Activated B cell treated with CpG ODN at 0.5 μM for 24 hours (primary cell): ENCODE measurements at regions not wholly inside any gene's neighbourhood (a gene's known extent, or its start where the extent isn't known, plus 50 kb on each side); places are given as distances from the start of the nearest gene placed in this dataset.

Source experiments
- ATAC-seq: fragments of 200-7000 bp; cut with Tn5 transposase; one replicate; pipeline ENCODE4 v1.10.0; 2021; ENCODE audit warnings: low read depth, mild to moderate bottlenecking, moderate library complexity
- CTCF ChIA-PET: fragments of 350-600 bp; sonication (Branson Sonifier 250); formaldehyde crosslinking; loops from one replicate; lab custom pipeline; 2021; ENCODE audit warnings: antibody characterized with exemption; lab: Charles Lee
- POLR2A ChIA-PET: fragments of 350-600 bp; sonication (Branson Sonifier 250); formaldehyde crosslinking; loops from one replicate; lab custom pipeline; 2021; ENCODE audit warnings: antibody characterized with exemption; lab: Charles Lee
- DNase-seq: peaks from one replicate; pipeline ENCODE4 v3.0.0; 2022
- H3K27ac Mint-ChIP-seq: one replicate; pipeline ENCODE4 v1.8.0; 2020; ENCODE audit warnings: mixed read lengths
- H3K27me3 Mint-ChIP-seq: one replicate; pipeline ENCODE4 v1.8.0; 2021; ENCODE audit warnings: mixed read lengths
- H3K36me3 Mint-ChIP-seq: one replicate; pipeline ENCODE4 v1.8.0; 2021; ENCODE audit warnings: low read depth, mixed read lengths
- H3K4me1 Mint-ChIP-seq: one replicate; pipeline ENCODE4 v1.8.0; 2021; ENCODE audit warnings: mixed read lengths
- H3K4me3 Mint-ChIP-seq: one replicate; pipeline ENCODE4 v1.8.0; 2020; ENCODE audit warnings: mild to moderate bottlenecking, mixed read lengths
- H3K9me3 Mint-ChIP-seq: one replicate; pipeline ENCODE4 v1.8.0; 2020; ENCODE audit warnings: mixed read lengths
- CTCF ChIP-seq: fragments of 200-600 bp; IDR thresholded peaks from one replicate; pipeline ENCODE4 v1.8.0; 2022; ENCODE audit warnings: antibody characterized with exemption, mild to moderate bottlenecking
- intact Hi-C: fragments of 100-400 bp; cut with micrococcal nuclease; formaldehyde crosslinking; loops from one replicate; pipeline ENCODE4 v1.15.1; 2024

- intact Hi-C loops, result no loop called here
- ATAC-seq (no peak), DNase-seq (no peak)
- Mint-ChIP-seq H3K4me1 (no peaks in the 10 kb centered on the region), H3K9me3 (peaks cover 26% of the 10 kb centered on the region), H3K27ac (no peak overlapping the region), H3K36me3 (no peaks in the 10 kb centered on the region), H3K4me3 (no peak overlapping the region), H3K27me3 (no peaks in the 10 kb centered on the region)
- CTCF ChIA-PET, result interaction anchor here (1.3 to 2.1 kb wide), 2 partner anchors 10 to 11 kb away, joined by 4 to 5 read pairs; no protein-coding TSS in a partner anchor
- POLR2A ChIA-PET, result no interaction called here
- TF ChIP-seq CTCF, result no peak
Measured at GRCh38 chr5:91652678-91653077, 269.6 kb upstream of the ARRDC3 start.

- Mint-ChIP-seq H3K27me3 (no peaks in the 10 kb centered on the region), H3K4me1 (no peaks in the 10 kb centered on the region), H3K9me3 (peaks cover 18% of the 10 kb centered on the region), H3K4me3 (no peak overlapping the region), H3K36me3 (no peaks in the 10 kb centered on the region), H3K27ac (no peak overlapping the region)
- CTCF ChIA-PET, result interaction anchor here (1.3 kb wide), 1 partner anchor 9 kb away, joined by 4 read pairs; no protein-coding TSS in a partner anchor
- ATAC-seq (no peak), DNase-seq (no peak)
- POLR2A ChIA-PET, result no interaction called here
- intact Hi-C loops, result no loop called here
- TF ChIP-seq CTCF, result no peak
Measured at GRCh38 chr5:91651704-91652103, 268.6 kb upstream of the ARRDC3 start.

GRCh38 chr5:91645347-91645746 is 262.2 kb upstream of the ARRDC3 start:
- ChIA-PET POLR2A (no interaction called here), CTCF (no interaction called here)
- no peak overlapping the region for H3K4me3 Mint-ChIP-seq
- no peaks in the 10 kb centered on the region for H3K36me3 Mint-ChIP-seq
- no peaks in the 10 kb centered on the region for H3K4me1 Mint-ChIP-seq
- intact Hi-C loops, result no loop called here
- no peak for ATAC-seq
- DNase-seq, result no peak
- no peaks in the 10 kb centered on the region for H3K27me3 Mint-ChIP-seq
- H3K9me3 Mint-ChIP-seq, result no peaks in the 10 kb centered on the region
- H3K27ac Mint-ChIP-seq, result no peak overlapping the region
- no peak for TF ChIP-seq CTCF

- Mint-ChIP-seq H3K36me3 (no peaks in the 10 kb centered on the region), H3K9me3 (no peaks in the 10 kb centered on the region), H3K4me1 (no peaks in the 10 kb centered on the region), H3K27ac (no peak overlapping the region), H3K27me3 (no peaks in the 10 kb centered on the region), H3K4me3 (no peak overlapping the region)
- no peak for DNase-seq
- no peak for TF ChIP-seq CTCF
- ChIA-PET CTCF (no interaction called here), POLR2A (no interaction called here)
- intact Hi-C loops, result loop anchor here (5.0 kb wide), 1 partner anchor 776 kb away; no protein-coding TSS in a partner anchor
- ATAC-seq, result no peak
Measured at GRCh38 chr5:91643797-91644196, 260.7 kb upstream of the ARRDC3 start.

GRCh38 chr5:91642581-91642980 is 259.5 kb upstream of the ARRDC3 start:
- no peaks in the 10 kb centered on the region for H3K36me3 Mint-ChIP-seq

More at GRCh38 chr5:91642581-91642980, 259.5 kb upstream of the ARRDC3 start:
- H3K27ac Mint-ChIP-seq, result no peak overlapping the region
- intact Hi-C loops, result loop anchor here (5.0 kb wide), 1 partner anchor 775 kb away; no protein-coding TSS in a partner anchor
- CTCF ChIA-PET, result interaction anchor here (0.7 to 1.4 kb wide), 4 partner anchors 10 to 144 kb away, joined by 3 to 6 read pairs (median 4); no protein-coding TSS in a partner anchor
- H3K27me3 Mint-ChIP-seq, result no peaks in the 10 kb centered on the region
- ATAC-seq (no peak), DNase-seq (no peak)
- H3K4me3 Mint-ChIP-seq, result no peak overlapping the region
- H3K9me3 Mint-ChIP-seq, result no peaks in the 10 kb centered on the region
- no peak for TF ChIP-seq CTCF
- POLR2A ChIA-PET, result no interaction called here
- H3K4me1 Mint-ChIP-seq, result no peaks in the 10 kb centered on the region
